ENCODE measurements at regions not wholly inside any gene's neighbourhood (a gene's known extent, or its start where the extent isn't known, plus 50 kb on each side); places are given as distances from the start of the nearest gene placed in this dataset.

DNA sequence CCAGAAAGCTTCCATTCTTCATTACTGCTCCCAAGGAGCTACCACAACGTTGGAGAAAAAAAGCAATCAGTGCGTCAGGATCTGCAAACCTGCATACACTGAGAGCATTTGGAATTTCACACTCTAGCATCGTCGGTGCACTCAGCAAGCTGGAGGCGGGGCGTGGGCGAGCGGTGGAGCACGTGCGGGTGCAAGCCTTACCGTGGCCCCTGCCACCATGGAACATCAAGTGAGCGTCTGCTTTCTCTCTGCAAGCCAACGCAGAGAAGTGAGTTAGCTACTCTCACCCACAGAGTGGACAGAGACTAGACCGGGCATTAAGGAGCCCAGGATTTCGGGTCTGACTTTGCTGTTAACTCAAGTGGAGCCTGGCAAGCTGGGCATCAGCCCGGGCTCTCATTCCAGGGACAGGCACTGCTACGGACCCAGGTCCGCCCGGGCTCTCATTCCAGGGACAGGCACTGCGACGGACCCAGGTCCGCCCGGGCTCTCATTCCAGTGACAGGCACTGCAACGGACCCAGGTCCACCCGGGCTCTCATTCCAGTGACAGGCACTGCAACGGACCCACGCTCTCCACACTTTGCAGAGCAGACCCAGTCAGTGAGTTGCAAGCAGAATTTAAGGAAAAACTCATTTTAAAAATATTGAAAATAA, 124.1 kb upstream of the SPACA7 start:
- no peak for DNase-seq (ENCODE audit: low read depth)
- H3K4me3 ChIP-seq (ENCODE audit: low read depth, low read length) = no peak overlapping the region
- no peaks in the 10 kb centered on the region for H3K27me3 ChIP-seq (ENCODE audit: control insufficient read depth, insufficient read depth, low read length)
- ChIA-PET POLR2A (no interaction called here), CTCF (no interaction called here)
- H3K36me3 ChIP-seq (ENCODE audit: control insufficient read depth, insufficient read depth, low read length) = no peaks in the 10 kb centered on the region
- TF ChIP-seq, protein P1, sequence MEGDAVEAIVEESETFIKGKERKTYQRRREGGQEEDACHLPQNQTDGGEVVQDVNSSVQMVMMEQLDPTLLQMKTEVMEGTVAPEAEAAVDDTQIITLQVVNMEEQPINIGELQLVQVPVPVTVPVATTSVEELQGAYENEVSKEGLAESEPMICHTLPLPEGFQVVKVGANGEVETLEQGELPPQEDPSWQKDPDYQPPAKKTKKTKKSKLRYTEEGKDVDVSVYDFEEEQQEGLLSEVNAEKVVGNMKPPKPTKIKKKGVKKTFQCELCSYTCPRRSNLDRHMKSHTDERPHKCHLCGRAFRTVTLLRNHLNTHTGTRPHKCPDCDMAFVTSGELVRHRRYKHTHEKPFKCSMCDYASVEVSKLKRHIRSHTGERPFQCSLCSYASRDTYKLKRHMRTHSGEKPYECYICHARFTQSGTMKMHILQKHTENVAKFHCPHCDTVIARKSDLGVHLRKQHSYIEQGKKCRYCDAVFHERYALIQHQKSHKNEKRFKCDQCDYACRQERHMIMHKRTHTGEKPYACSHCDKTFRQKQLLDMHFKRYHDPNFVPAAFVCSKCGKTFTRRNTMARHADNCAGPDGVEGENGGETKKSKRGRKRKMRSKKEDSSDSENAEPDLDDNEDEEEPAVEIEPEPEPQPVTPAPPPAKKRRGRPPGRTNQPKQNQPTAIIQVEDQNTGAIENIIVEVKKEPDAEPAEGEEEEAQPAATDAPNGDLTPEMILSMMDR (IDR thresholded peaks at IDR 0.05; ENCODE audit: insufficient read depth, low read depth, low read length) = no peak

DNA sequence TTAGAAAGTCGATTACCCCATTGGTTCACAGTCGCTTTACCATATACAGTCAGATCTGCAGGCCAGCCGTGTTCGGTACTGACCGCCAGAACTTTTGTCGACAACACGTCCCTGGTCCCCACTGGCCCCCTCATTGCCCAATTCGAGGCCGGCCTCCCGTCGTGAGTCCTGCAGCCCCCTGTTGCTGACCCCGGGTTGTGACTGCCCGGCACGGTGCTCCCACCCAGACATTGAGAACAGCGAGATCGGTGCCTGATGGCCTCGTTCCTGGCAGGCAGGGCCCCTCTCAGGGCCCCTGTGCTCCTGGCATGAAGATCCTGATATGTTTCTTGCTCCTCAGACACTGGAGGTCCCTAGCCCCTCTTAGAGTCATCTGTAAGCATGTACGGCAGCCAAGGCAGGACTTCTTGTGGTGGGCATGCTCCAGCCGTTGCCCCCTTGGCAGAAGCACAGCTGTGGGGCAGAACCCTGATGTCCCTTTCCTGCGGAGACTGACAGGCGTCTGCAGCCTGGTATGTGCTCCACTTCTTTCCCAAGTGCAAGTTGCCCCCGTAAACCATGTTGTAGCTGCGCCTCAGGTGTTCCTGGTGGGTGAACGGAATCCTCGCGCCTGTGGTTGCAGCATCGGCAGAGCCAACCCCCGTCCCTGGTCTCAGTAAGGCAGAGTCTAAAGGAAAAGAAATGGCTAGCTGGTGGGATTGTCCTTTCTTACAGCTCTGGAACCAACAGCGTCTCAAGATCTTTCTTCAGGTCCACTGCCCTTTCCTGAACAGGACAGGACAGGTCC, 123.2 kb upstream of the SPACA7 start:
- Histone ChIP-seq H3K36me3 (ENCODE audit: control insufficient read depth, insufficient read depth, low read length) (no peaks in the 10 kb centered on the region), H3K4me3 (ENCODE audit: low read depth, low read length) (no peak overlapping the region), H3K27me3 (ENCODE audit: control insufficient read depth, insufficient read depth, low read length) (no peaks in the 10 kb centered on the region)
- TF ChIP-seq, protein P1 (IDR thresholded peaks at IDR 0.05; ENCODE audit: insufficient read depth, low read depth, low read length) = no peak
- CTCF ChIA-PET = no interaction called here
- DNase-seq (ENCODE audit: low read depth) = no peak
- POLR2A ChIA-PET = no interaction called here

DNA sequence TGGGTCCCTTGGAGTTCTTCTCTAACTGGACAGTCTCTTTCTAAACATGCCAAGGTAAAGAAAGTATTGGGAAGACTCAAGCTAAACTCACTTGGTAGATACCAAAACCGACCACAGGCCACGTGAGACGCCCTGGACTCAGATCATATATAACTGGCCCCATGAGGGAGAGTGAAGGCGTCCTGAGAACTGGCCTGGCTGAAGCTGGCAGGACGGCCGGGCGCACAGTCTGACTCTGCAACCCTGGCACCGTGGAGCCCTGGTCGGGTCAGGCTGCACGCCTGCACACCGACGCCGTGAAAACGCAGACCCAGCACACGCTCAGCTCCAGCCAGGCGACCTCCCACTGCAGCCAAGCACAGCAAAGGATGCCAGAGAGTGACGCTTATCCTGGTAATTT, 122.5 kb upstream of the SPACA7 start:
- no peak for DNase-seq (ENCODE audit: low read depth)
- no peaks in the 10 kb centered on the region for H3K27me3 ChIP-seq (ENCODE audit: control insufficient read depth, insufficient read depth, low read length)
- ChIA-PET POLR2A (no interaction called here), CTCF (no interaction called here)
- TF ChIP-seq, protein P1 (IDR thresholded peaks at IDR 0.05; ENCODE audit: insufficient read depth, low read depth, low read length) = no peak
- no peak overlapping the region for H3K4me3 ChIP-seq (ENCODE audit: low read depth, low read length)
- no peaks in the 10 kb centered on the region for H3K36me3 ChIP-seq (ENCODE audit: control insufficient read depth, insufficient read depth, low read length)

DNA sequence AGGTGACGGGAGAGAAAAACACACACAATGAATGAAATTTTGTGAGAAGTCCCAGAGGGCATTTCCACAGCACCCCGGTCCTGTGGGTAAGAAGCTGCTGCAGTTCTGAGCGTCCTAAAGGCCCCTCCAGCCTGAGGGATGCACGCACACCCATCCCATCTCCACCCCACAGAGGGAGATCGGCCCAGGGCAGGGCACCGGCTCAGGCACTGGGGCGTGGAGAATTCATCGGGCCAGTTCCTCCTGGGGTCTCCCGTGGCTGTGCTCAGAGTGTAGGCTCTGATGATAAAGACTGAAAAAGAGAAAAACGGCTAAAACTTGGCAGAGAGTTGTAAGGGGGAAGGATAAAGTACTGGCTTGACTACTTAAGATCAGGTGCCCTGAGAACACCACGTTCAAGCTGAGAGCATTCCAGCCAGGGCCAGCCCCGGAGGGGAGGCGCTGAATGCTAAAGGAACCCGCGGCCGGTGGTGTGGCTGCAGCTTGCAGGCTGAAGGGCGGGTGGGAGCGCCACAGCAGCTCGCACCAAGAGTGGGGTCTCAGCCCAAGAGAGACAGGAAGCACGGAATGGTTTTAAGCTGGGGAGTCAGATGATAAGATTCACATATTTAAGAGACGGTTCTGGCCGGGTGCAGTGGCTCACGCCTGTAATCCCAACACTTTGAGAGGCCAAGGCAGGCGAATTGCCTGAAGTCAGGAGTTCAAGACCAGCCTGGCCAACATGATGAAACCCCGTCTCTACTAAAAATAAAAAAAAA, 121.9 kb upstream of the SPACA7 start:
- ChIA-PET CTCF (no interaction called here), POLR2A (no interaction called here)
- Histone ChIP-seq H3K36me3 (ENCODE audit: control insufficient read depth, insufficient read depth, low read length) (no peaks in the 10 kb centered on the region), H3K4me3 (ENCODE audit: low read depth, low read length) (no peak overlapping the region), H3K27me3 (ENCODE audit: control insufficient read depth, insufficient read depth, low read length) (no peaks in the 10 kb centered on the region)
- TF ChIP-seq, protein P1 (IDR thresholded peaks at IDR 0.05; ENCODE audit: insufficient read depth, low read depth, low read length) = no peak
- DNase-seq (ENCODE audit: low read depth) = no peak

DNA sequence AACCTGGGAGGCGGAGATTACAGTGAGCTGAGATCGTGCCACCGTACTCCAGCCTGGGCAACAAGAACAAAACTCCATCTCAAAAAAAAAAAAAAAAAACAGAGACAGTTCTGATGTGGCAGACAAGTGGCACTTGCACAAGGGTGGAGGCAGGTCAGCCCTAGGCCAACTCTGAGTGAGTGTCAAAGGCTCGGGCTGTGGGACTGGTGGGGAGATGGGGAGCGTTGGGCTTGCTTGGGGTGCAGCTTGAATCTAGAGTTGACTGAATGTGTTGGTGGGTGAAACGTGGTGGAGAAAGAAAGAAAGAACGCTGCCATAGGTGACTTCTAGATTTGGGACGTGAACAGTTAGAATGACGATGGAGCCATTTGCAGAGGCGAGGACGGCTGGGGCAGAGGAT, 121.3 kb upstream of the SPACA7 start:
- POLR2A ChIA-PET = no interaction called here
- TF ChIP-seq, protein P1 (IDR thresholded peaks at IDR 0.05; ENCODE audit: insufficient read depth, low read depth, low read length) = no peak

More for the DNA sequence above, 121.3 kb upstream of the SPACA7 start:
- CTCF ChIA-PET = no interaction called here
- Histone ChIP-seq H3K27me3 (ENCODE audit: control insufficient read depth, insufficient read depth, low read length) (no peaks in the 10 kb centered on the region), H3K4me3 (ENCODE audit: low read depth, low read length) (no peak overlapping the region), H3K36me3 (ENCODE audit: control insufficient read depth, insufficient read depth, low read length) (no peaks in the 10 kb centered on the region)
- DNase-seq (ENCODE audit: low read depth) = no peak
